Dedifferentiated amniotic fluid mesenchymal stem cell (primary cell): ENCODE measurements at regions not wholly inside any gene's neighbourhood (a gene's known extent, or its start where the extent isn't known, plus 50 kb on each side); places are given as distances from the start of the nearest gene placed in this dataset.
"Not testable (repeated sequence)": the region's sequence is repeated elsewhere in the genome, so short reads cannot be mapped to it uniquely, and the experiment has no call there.

Experiments
- DNase-seq: peaks from one replicate; pipeline ENCODE4 v3.0.0-alpha.2; 2016; ENCODE audit errors: extremely low spot score

- no peak for DNase-seq
These were observed 145.6 kb downstream of the HSD17B3 start for GRCh38 chr9:96156171-96156974.

- no peak for DNase-seq
These were observed 147.9 kb downstream of the HSD17B3 start for GRCh38 chr9:96154081-96154480.

- no peak for DNase-seq
These were observed 149.4 kb downstream of the HSD17B3 start for GRCh38 chr9:96152550-96152949.

- no peak for DNase-seq
These were observed 151.4 kb downstream of the HSD17B3 start for GRCh38 chr9:96150324-96151227.

- no peak for DNase-seq
These were observed 152.3 kb downstream of the HSD17B3 start for GRCh38 chr9:96149533-96150280.

- no peak for DNase-seq
These were observed 153.1 kb downstream of the HSD17B3 start for GRCh38 chr9:96148634-96149532.

- DNase-seq: not testable (repeated sequence)
These were observed 154.9 kb downstream of the HSD17B3 start for GRCh38 chr9:96147029-96147428.

GRCh38 chr9:96141666-96142065, 160.3 kb downstream of the HSD17B3 start:
- no peak for DNase-seq

- no peak for DNase-seq
These were observed 160.9 kb downstream of the HSD17B3 start for GRCh38 chr9:96141128-96141474.

- no peak for DNase-seq
These were observed 161.5 kb downstream of the HSD17B3 start for GRCh38 chr9:96140296-96141127.

GRCh38 chr9:96139592-96140295, 162.2 kb downstream of the HSD17B3 start:
- peak; percentile 95 for DNase-seq

GRCh38 chr9:96138616-96139015, 163.4 kb downstream of the HSD17B3 start:
- DNase-seq: no peak

GRCh38 chr9:96137671-96138429, 164.1 kb downstream of the HSD17B3 start:
- DNase-seq: no peak

- DNase-seq: peak; percentile 72
These were observed 164.8 kb downstream of the HSD17B3 start for GRCh38 chr9:96136992-96137670.

GRCh38 chr9:96135753-96136290, 166.2 kb downstream of the HSD17B3 start:
- DNase-seq: no peak

GRCh38 chr9:96135076-96135752, 166.8 kb downstream of the HSD17B3 start:
- peak; percentile 19 for DNase-seq

- no peak for DNase-seq
These were observed 168.5 kb downstream of the HSD17B3 start for GRCh38 chr9:96133321-96134021.
